Astrocyte (in vitro differentiated cells and primary cell): ENCODE measurements at regions not wholly inside any gene's neighbourhood (a gene's known extent, or its start where the extent isn't known, plus 50 kb on each side); places are given as distances from the start of the nearest gene placed in this dataset.

Source experiments
- DNase-seq: peaks from one replicate; pipeline ENCODE4 v3.0.0-alpha.2; 2010; ENCODE audit warnings: low read depth
- FAIRE-seq: peaks from 2 replicates; lab custom pipeline; 2011; peaks lifted over from hg19 to GRCh38; lab: Jason Lieb, UNC
- H2AFZ ChIP-seq: 2 replicates; pipeline ENCODE4 v1.6.0; 2012; ENCODE audit warnings: low read depth, low read length, inconsistent platforms
- H3K27ac ChIP-seq: 2 replicates; pipeline ENCODE4 v1.5.1; 2011; ENCODE audit warnings: low read depth, low read length, inconsistent platforms
- H3K27me3 ChIP-seq: 2 replicates; pipeline ENCODE4 v1.6.0; 2011; ENCODE audit warnings: low read length, inconsistent platforms; ENCODE audit not compliant: insufficient read depth
- H3K36me3 ChIP-seq: 2 replicates; pipeline ENCODE4 v1.5.1; 2011; ENCODE audit warnings: low read length, inconsistent platforms; ENCODE audit not compliant: insufficient read depth
- H3K4me1 ChIP-seq: 2 replicates; pipeline ENCODE4 v1.5.1; 2011; ENCODE audit warnings: low read length, inconsistent platforms; ENCODE audit not compliant: insufficient read depth
- H3K4me2 ChIP-seq: 2 replicates; pipeline ENCODE4 v1.6.0; 2012; ENCODE audit warnings: low read length, inconsistent platforms
- H3K4me3 ChIP-seq: 2 replicates; pipeline ENCODE4 v1.5.1; 2011; ENCODE audit warnings: low read depth, mild to moderate bottlenecking, low read length, inconsistent platforms; ENCODE audit not compliant: insufficient read depth
- H3K79me2 ChIP-seq: 2 replicates; pipeline ENCODE4 v1.6.0; 2012; ENCODE audit warnings: mild to moderate bottlenecking, low read length, inconsistent platforms; ENCODE audit not compliant: insufficient read depth
- H3K9ac ChIP-seq: 2 replicates; pipeline ENCODE4 v1.6.0; 2012; ENCODE audit warnings: mild to moderate bottlenecking, low read length, inconsistent platforms
- H3K9me3 ChIP-seq: 2 replicates; pipeline ENCODE4 v1.5.1; 2012; ENCODE audit warnings: low read depth, mild to moderate bottlenecking, low read length, inconsistent platforms; ENCODE audit not compliant: insufficient read depth
- H4K20me1 ChIP-seq: 2 replicates; pipeline ENCODE4 v1.6.0; 2012; ENCODE audit warnings: low read length, inconsistent platforms; ENCODE audit not compliant: insufficient read depth
- H3K27ac Mint-ChIP-seq: one replicate; pipeline ENCODE4 v1.8.0; 2021; ENCODE audit warnings: mild to moderate bottlenecking, mixed read lengths; ENCODE audit not compliant: unreplicated experiment
- H3K27me3 Mint-ChIP-seq: one replicate; pipeline ENCODE4 v1.8.0; 2021; ENCODE audit warnings: low read depth, mixed read lengths; ENCODE audit not compliant: unreplicated experiment
- H3K36me3 Mint-ChIP-seq: one replicate; pipeline ENCODE4 v1.8.0; 2021; ENCODE audit warnings: low read depth, mixed read lengths; ENCODE audit not compliant: unreplicated experiment
- H3K4me1 Mint-ChIP-seq: one replicate; pipeline ENCODE4 v1.8.0; 2021; ENCODE audit warnings: low read depth, mixed read lengths; ENCODE audit not compliant: unreplicated experiment
- H3K4me3 Mint-ChIP-seq: one replicate; pipeline ENCODE4 v1.8.0; 2021; ENCODE audit warnings: mild to moderate bottlenecking, moderate library complexity, mixed read lengths; ENCODE audit not compliant: unreplicated experiment
- H3K9me3 Mint-ChIP-seq: one replicate; pipeline ENCODE4 v1.8.0; 2021; ENCODE audit warnings: mild to moderate bottlenecking, mixed read lengths; ENCODE audit not compliant: unreplicated experiment
- CTCF ChIP-seq: IDR thresholded peaks from 2 replicates; pipeline ENCODE4 v1.5.1; 2011; ENCODE audit warnings: low read depth, mild to moderate bottlenecking, inconsistent platforms, low read length, moderate library complexity; ENCODE audit not compliant: insufficient read depth
- EZH2 ChIP-seq: IDR thresholded peaks from 2 replicates; pipeline ENCODE4 v1.6.1; 2012; ENCODE audit warnings: mild to moderate bottlenecking, low read length, inconsistent platforms; ENCODE audit not compliant: insufficient read depth

- Histone ChIP-seq H3K36me3 (no peaks in the 10 kb centered on the region), H3K4me3 (no peak overlapping the region), H3K27me3 (no peaks in the 10 kb centered on the region), H3K27ac (no peak overlapping the region), H3K4me1 (no peaks in the 10 kb centered on the region), H3K79me2 (no peaks in the 10 kb centered on the region), H4K20me1 (no peaks in the 10 kb centered on the region), H3K9me3 (no peaks in the 10 kb centered on the region), H2AFZ (no peak overlapping the region), H3K4me2 (peak overlapping the region; percentile 3), H3K9ac (no peak overlapping the region)
- DNase-seq (no peak), FAIRE-seq (no peak)
- peaks cover 1% of the 10 kb centered on the region for H3K9me3 Mint-ChIP-seq
- H3K4me3 Mint-ChIP-seq, result no peak overlapping the region
- H3K27ac Mint-ChIP-seq, result no peak overlapping the region
- no peaks in the 10 kb centered on the region for H3K4me1 Mint-ChIP-seq
- no peaks in the 10 kb centered on the region for H3K36me3 Mint-ChIP-seq
- peaks cover 5% of the 10 kb centered on the region for H3K27me3 Mint-ChIP-seq
- no peak for TF ChIP-seq CTCF
- no peak for TF ChIP-seq EZH2
Observed at GRCh38 chr5:109468288-109468676, 58.5 kb upstream of the PJA2 start.

- FAIRE-seq (no peak), DNase-seq (no peak)
- H3K27ac Mint-ChIP-seq, result no peak overlapping the region
- no peak overlapping the region for H3K9ac ChIP-seq
- H3K4me1 ChIP-seq, result no peaks in the 10 kb centered on the region
- H3K36me3 Mint-ChIP-seq, result no peaks in the 10 kb centered on the region
- no peaks in the 10 kb centered on the region for H4K20me1 ChIP-seq
- H3K4me2 ChIP-seq, result no peak overlapping the region
- no peaks in the 10 kb centered on the region for H3K79me2 ChIP-seq
- H3K4me3 Mint-ChIP-seq, result no peak overlapping the region
- no peaks in the 10 kb centered on the region for H3K9me3 ChIP-seq
- H3K36me3 ChIP-seq, result no peaks in the 10 kb centered on the region
- no peaks in the 10 kb centered on the region for H3K4me1 Mint-ChIP-seq
- TF ChIP-seq EZH2, result no peak
- no peak for TF ChIP-seq CTCF
- H3K4me3 ChIP-seq, result no peak overlapping the region
- H3K27me3 ChIP-seq, result no peaks in the 10 kb centered on the region
- H3K9me3 Mint-ChIP-seq, result peaks cover 1% of the 10 kb centered on the region
- no peak overlapping the region for H3K27ac ChIP-seq
- no peak overlapping the region for H2AFZ ChIP-seq
- H3K27me3 Mint-ChIP-seq, result peaks cover 5% of the 10 kb centered on the region
Observed at GRCh38 chr5:109467058-109467457, 57.3 kb upstream of the PJA2 start.
